Daoy (cell line): ENCODE measurements at regions not wholly inside any gene's neighbourhood (a gene's known extent, or its start where the extent isn't known, plus 50 kb on each side); places are given as distances from the start of the nearest gene placed in this dataset.
A peak's percentile ranks its signal among the peaks of the same experiment; 100 is the strongest.
"Not testable (repeated sequence)": the region's sequence is repeated elsewhere in the genome, so short reads cannot be mapped to it uniquely, and the experiment has no call there.

ENCODE experiments used
- DNase-seq: peaks from one replicate; pipeline ENCODE4 v3.0.0-alpha.2; 2015; ENCODE audit warnings: low read depth

GRCh38 chr7:82624965-82625364 lies 181.4 kb upstream of the CACNA2D1 start:
- DNase-seq = no peak

- DNase-seq = peak; percentile 57
These were observed 180.8 kb upstream of the CACNA2D1 start for GRCh38 chr7:82624337-82624736.

DNA sequence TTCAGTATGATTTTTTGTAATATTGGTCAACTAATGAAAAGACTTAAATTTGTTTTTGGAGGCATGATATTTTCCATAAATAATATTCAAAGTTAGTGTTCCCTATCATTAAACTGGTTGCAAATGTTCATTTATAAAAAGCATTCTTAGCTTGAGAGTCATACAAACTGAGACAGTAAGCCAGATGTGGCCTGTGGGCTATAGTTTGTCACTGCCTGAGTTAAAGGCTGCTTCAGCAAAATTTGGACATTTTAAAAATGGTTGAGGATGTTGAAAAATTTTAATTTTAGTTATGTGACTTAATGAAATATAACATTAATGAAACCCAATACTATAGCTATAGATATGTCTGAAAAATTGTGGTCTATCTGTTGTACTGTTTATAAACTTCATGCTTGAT lies 180.2 kb upstream of the CACNA2D1 start:
- no peak for DNase-seq

GRCh38 chr7:82617156-82617555 lies 173.6 kb upstream of the CACNA2D1 start:
- no peak for DNase-seq

GRCh38 chr7:82616059-82616728 lies 172.6 kb upstream of the CACNA2D1 start:
- DNase-seq = no peak

- DNase-seq = no peak
These were observed 171.9 kb upstream of the CACNA2D1 start for GRCh38 chr7:82615527-82615926.

DNA sequence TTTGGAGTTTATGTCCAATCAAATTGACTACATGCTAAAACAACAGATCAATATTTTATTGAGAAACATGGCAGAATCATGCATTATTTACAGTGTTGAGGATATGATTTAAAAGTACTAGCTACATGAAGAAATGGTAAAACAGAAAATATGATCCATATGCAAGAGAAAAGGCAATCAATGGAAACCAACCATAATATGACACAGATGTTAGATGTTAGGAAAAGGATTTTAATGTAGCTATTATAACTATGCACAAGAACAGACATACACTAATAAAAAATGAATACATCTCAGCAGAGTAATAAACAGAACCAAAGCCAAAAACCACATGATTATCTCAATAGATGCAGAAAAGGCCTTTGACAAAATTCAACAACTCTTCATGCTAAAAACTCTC lies 166.2 kb upstream of the CACNA2D1 start:
- no peak for DNase-seq

DNA sequence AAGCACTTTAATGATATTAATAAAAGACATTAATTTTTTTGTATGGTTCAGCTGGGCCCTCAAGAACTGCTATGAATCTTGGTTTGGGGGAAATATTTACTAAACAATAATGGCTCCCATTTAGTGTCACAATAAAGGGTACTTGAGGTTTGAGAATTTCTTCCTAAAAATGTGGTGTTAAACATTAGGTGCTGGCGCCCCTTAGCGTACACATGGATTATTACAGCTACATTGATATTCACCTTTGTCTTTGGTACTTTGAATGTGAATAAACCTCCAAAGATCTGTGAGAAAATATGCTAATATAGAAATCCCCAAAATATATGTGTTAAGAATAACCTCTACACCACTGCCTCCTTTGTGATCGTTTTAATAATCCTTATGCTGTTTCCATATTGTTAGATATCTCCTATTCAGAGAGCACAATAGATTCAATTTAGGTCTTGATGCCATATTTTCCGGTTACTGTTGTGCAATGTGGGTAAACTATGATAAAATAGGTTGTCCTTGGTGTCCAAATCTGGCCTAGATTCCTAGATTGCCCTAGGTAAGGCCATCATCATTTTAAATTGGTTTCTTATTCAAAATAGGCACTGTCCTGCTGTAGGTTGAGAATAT lies 161.8 kb upstream of the CACNA2D1 start:
- peak; percentile 32 for DNase-seq

DNA sequence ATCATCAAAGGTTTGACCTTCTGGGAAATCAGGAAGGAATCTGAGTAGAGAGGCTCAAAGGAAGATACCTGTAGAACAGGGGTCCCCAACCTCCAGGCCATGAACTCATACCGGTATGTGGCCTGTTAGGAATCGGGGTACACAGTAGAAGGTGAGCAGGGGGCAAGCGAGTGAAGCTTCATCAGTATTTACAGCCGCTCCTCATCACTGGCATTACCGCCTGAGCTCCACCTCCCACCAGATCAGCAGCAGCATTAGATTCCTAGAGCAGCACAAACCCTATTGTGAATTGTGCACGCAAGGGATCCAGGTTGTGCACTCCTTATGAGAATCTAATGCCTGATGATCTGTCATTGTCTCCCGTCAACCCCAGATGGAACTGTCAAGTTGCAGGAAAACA lies 158.5 kb upstream of the CACNA2D1 start:
- DNase-seq = no peak

DNA sequence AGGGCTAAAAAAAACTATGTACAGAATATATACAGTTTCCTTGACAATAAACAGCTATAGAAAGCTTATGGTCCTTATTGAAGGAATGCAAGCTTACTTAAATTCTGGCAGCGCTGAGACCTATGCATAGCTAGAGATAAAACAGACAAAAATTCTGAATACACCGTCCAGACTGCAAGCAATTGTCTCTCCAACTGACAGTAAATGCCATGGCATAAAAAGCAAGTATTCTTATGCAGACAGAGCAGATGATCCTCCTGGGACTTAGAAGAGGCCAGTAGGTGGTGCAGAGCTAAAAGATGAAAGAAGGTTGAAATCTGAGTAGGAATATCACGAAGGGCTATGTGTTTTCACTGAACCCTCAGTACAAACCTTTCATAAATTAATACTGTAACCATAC lies 157.0 kb upstream of the CACNA2D1 start:
- DNase-seq = no peak

GRCh38 chr7:82599895-82600294 lies 156.3 kb upstream of the CACNA2D1 start:
- DNase-seq = no peak

- DNase-seq = peak; percentile 15
These were observed 155.4 kb upstream of the CACNA2D1 start for GRCh38 chr7:82598958-82599357.

- not testable (repeated sequence) for DNase-seq
These were observed 152.2 kb upstream of the CACNA2D1 start for GRCh38 chr7:82595795-82596194.

DNA sequence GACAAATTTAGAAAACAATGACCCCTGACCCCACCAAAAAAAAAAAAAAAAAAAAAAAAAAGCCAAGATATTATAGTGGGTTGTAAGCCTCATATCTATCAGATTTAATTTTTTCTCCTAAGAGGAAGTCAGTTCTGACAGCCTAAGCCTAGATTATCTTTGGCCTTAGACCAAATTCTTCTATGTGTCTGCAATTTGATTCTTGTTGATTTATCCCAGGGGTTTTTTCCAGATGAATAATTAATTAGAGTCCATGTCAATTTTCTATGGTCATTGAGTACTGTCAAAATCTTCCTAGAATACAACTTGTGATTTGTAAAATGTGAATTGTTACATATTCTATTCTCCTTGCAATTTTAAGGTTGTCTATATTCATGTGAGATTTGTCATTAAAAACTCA lies 151.6 kb upstream of the CACNA2D1 start:
- DNase-seq = no peak

- no peak for DNase-seq
These were observed 151.1 kb upstream of the CACNA2D1 start for GRCh38 chr7:82594665-82595064.

DNA sequence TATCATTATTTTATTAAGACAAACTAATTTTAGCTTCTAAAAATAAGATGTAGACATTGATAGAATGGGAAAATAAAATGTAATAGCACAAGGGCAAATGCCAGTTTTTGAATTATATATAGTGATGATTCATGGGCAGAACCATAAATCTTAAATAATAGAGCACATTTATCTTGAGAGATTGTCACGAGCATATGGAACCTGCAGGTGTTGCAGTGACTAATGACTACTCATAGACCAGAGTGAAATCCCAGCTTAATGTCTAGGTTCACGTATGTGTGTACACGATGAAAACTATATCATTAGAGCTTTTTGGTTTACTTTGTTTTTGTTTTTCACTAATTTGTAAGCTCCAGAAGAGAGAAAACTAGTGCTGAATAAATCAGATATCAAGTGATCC lies 150.2 kb upstream of the CACNA2D1 start:
- peak; percentile 46 for DNase-seq

DNA sequence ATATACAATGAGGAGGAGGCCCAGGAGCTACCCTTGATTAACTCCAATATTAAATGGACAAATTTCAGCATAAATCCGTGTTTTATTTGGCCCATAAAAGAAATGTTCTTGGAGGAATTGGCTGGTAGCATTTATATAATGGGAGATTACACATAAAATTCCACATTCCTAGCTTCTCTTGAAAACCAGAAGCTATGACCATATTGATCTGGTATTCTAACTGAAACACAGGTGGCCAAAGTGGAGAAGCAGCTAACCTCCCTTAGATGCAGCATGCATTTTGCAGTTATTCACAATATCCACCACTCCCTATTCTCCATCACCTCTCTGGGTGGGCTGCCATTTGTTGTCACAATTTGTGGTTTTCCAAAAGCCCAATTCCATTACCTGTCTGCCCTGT lies 148.8 kb upstream of the CACNA2D1 start:
- DNase-seq = no peak

DNA sequence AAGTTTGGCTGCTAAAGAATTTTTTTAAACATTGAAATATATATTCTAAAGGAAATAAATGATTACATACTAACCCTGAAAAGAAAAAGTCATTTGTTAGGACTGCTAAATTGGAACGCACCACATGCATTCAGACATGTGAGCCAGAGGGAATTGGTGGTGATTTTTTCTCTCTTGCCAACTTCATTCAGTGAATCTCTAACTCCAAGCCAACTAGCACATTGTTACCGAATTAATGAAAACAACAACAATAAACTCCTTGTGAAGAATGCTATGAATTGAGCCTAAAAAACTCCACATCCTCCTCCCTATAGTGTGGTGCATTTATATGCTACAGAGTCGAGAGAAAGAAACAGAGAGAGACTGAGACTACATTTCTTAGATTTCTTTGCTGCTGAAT lies 135.5 kb upstream of the CACNA2D1 start:
- DNase-seq = no peak

- no peak for DNase-seq
These were observed 134.9 kb upstream of the CACNA2D1 start for GRCh38 chr7:82578430-82578829.

DNA sequence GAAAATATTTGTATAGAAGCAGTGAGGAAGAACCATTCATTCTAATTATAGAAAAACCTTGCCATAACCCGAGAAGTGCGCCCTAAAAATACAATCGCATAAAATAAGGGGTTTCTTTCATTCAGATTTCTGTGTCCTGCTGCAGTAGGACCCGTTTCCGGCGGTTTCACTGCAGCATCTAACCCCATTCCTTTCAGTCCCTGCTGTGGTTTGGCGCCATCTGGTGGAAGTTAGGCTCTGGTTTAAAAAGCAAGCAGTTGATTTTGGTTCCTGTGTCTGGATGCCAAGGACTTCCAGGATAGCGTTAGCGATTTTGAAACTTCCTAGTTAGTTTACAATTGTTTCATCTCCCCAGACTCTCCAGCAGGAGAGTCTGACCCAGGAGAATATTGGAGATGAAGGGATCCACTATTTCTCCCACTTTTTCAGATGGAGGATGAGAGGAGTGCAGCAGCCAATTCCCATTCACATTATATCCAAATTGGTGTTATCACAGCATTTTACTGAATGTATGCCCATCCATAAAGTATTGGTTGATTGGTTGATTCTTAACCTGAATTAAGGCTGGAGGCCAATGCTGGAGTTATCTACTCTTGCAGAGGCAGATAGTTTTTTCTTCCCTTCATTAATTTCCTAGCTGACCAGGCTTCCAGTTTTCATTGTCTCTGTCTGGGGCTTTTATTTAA lies 128.8 kb upstream of the CACNA2D1 start:
- DNase-seq = peak; percentile 79

DNA sequence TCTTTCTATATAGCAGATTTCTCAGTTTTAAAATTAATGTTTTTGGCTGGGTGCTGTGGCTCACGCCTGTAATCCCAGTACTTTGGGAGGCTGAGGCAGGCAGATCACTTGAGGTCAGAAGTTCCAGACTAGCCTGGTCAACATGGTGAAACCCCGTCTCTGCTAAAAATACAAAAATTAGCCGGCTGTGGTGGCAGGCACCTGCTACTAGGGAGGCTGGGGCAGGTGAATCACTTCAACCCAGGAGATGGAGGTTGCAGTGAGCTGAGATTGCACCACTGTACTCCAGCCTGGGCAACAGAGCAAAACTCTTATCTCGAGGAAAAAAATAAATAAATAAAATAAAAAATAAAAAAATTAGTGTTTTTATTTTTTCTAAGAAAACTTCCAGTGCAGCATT lies 127.5 kb upstream of the CACNA2D1 start:
- not testable (repeated sequence) for DNase-seq

DNA sequence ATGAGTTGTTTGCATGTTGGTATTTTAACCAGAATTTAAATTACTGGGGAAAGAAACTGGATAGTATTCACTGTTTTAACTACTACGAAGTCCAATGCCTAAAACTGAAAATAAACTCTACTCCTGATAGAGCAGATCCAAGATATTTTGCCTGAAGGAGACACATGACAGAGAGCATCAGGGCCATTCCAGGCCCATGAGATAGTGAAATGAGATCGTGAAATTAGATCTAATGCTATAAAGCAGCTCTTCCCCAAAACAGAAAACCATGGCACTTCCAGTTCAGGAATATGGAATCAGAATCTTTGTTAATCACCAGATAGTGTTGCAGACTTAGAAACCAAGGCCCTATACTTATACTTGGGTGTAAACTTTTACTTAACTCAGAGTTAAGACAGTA lies 124.3 kb upstream of the CACNA2D1 start:
- DNase-seq = no peak

GRCh38 chr7:82567356-82567755 lies 123.8 kb upstream of the CACNA2D1 start:
- no peak for DNase-seq
